ENCODE measurements at regions not wholly inside any gene's neighbourhood (a gene's known extent, or its start where the extent isn't known, plus 50 kb on each side); places are given as distances from the start of the nearest gene placed in this dataset.

DNA sequence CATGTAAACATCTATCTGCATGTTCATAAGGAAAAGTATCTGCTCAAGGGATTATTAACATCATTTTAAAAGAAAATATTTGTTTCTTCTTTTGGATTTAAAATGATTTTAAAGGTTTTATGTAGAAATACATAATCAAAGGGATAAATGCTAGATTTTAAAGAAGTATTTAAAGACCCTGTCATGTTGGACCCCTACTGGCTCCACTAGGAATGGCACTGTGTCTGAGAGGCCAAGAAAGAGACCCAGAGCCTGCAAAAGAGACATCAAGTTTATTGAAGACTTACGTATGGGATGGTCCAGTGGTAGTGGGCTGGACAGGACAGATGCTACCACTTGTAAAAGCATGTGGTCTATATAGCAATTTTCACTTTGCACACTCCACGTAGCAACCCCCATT, 78.7 kb upstream of the PCDH18 start:
- Mint-ChIP-seq H3K4me3 (no peak overlapping the region), H3K27me3 (no peaks in the 10 kb centered on the region), H3K9me3 (peaks cover 4 to 7% of the 10 kb centered on the region in 2 donors), H3K4me1 (ENCODE audit: low read depth in 2 of 2) (no peaks in the 10 kb centered on the region), H3K36me3 (ENCODE audit: insufficient read depth) (no peaks in the 10 kb centered on the region), H3K27ac (no peak overlapping the region)
- no peak for ATAC-seq (replicated peaks)
- DNase-seq = no peak

DNA sequence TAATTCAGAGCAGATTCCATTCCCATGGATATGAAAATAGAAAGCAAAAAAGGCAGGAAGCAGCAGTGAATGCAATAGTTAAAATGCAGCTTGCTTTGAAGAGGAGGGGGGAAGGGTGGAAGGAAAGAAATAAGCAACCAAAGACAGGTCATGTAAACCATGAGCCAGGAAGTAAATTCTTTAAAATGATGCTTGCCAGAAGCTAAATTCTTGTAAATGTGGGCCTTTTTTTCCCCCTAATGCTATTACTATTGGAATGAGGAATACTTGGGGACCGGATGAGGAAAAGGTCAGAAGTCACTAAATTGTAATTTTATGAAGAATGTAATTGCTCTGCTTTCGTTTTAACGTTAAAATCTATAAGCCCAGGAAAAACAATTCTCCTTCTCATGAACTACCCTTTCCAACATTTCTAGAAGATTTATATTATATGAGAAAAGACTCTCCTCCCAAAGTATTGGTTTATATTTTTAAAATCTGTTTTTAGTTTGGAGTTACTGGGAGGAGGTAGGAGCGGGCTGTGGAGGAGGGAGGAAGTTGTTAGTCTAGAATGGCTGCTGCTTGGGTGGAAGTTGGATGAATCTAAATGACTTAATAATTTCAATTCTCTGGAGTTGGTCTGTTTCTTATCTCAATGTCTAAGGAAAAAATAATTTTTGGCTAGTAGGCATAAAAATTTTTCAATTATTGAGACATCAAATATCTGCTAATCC, 77.6 kb upstream of the PCDH18 start:
- H3K9me3 Mint-ChIP-seq = peaks cover 4 to 12% of the 10 kb centered on the region in 2 donors
- H3K4me1 Mint-ChIP-seq (ENCODE audit: low read depth in 2 of 2) = no peaks in the 10 kb centered on the region
- H3K27ac Mint-ChIP-seq = no peak overlapping the region
- DNase-seq (no peak), ATAC-seq (replicated peaks) (no peak)
- no peaks in the 10 kb centered on the region for H3K36me3 Mint-ChIP-seq (ENCODE audit: insufficient read depth)
- no peak overlapping the region for H3K4me3 Mint-ChIP-seq
- H3K27me3 Mint-ChIP-seq = no peaks in the 10 kb centered on the region

DNA sequence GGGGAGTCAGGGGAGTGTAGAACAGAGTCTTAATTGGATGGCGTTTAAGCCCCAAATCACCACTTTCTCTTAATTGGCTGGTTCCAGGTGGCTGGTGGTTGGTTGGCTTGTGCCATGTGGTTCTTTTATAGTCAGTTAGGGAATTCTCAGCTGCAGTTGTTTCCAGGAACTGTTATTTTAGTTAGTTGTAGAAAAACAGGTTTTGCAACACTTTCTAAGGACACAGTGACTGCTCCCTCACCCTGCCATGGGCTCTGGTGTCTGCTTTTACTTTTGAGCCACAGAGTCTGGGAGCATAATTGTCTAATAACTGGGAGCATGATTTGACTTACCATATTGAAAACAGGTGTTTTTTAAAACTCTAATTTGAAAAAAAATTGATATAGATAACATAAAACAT, 75.8 kb upstream of the PCDH18 start:
- ATAC-seq (replicated peaks) = no peak
- DNase-seq = no peak
- H3K4me3 Mint-ChIP-seq = no peak overlapping the region
- H3K4me1 Mint-ChIP-seq (ENCODE audit: low read depth in 2 of 2) = no peaks in the 10 kb centered on the region
- no peaks in the 10 kb centered on the region for H3K36me3 Mint-ChIP-seq (ENCODE audit: insufficient read depth)
- H3K9me3 Mint-ChIP-seq = peaks cover 2 to 13% of the 10 kb centered on the region in 2 donors
- no peak overlapping the region for H3K27ac Mint-ChIP-seq
- no peaks in the 10 kb centered on the region for H3K27me3 Mint-ChIP-seq

DNA sequence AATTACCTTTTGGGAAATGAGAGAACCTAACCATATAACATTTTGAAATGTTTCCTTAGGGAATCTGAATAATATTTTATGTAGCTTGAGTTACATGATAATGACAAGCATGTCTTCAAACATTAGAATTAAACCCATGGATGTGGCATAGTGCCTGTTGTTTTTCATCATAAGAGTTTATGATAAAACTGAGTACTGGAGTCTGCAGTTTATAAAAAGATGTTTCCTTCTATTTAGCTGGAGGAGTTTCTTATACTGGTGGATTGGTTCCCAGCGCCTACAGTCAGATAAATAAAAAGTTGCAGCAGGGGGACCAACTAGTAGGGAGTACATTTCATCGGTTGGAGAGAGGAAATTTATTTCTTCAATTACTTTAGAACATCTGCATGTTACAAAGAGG, 70.1 kb upstream of the PCDH18 start:
- Mint-ChIP-seq H3K27ac (no peak overlapping the region), H3K27me3 (no peaks in the 10 kb centered on the region), H3K4me3 (no peak overlapping the region), H3K4me1 (ENCODE audit: low read depth in 2 of 2) (no peaks in the 10 kb centered on the region), H3K9me3 (peaks cover 2 to 17% of the 10 kb centered on the region in 2 donors), H3K36me3 (ENCODE audit: insufficient read depth) (no peaks in the 10 kb centered on the region)
- DNase-seq = no peak
- no peak for ATAC-seq (replicated peaks)

DNA sequence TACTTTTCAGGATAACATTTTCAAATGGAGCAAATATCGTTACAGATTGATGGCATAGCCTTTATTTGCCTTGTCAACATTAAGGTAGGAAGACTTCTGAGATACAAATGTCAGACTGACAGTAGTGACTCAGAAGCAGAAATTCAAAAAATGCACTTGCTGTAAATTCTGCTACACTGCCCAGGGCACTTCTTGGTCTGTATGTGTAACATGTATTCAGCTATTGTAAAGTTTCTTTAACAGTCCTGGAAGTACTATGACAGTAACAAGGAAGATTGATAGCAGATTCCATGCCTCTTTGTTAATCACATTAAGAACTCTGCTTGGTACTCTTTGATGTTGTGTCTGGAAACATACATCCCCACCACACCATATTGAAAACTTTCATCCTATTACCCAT, 69.6 kb upstream of the PCDH18 start:
- Mint-ChIP-seq H3K27ac (no peak overlapping the region), H3K9me3 (peaks cover 2 to 17% of the 10 kb centered on the region in 2 donors), H3K4me1 (ENCODE audit: low read depth in 2 of 2) (no peaks in the 10 kb centered on the region), H3K36me3 (ENCODE audit: insufficient read depth) (no peaks in the 10 kb centered on the region), H3K27me3 (no peaks in the 10 kb centered on the region), H3K4me3 (no peak overlapping the region)
- ATAC-seq (replicated peaks) = no peak
- DNase-seq = no peak

DNA sequence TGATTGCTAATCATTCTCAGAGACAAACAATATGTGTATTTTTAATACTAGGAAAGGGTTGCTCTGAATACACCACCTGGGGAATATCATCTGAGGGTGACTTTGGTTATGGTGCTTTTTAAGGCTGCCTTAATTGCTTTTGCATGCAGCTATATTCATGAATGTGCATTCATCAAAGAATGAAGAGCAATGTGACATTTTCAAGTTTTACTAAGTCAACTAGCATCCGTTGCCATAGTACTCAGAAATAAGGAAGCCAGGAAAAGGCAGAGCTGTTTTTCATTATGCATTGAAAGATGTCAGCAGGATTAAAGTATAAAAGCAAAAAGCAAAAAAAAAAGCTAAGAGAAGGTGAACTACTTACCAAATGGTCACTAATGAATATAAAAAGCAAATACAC, 67.4 kb upstream of the PCDH18 start:
- Mint-ChIP-seq H3K27ac (no peak overlapping the region), H3K9me3 (peaks cover 0 to 12% of the 10 kb centered on the region in 2 donors), H3K36me3 (ENCODE audit: insufficient read depth) (no peaks in the 10 kb centered on the region), H3K27me3 (no peaks in the 10 kb centered on the region), H3K4me3 (no peak overlapping the region), H3K4me1 (ENCODE audit: low read depth in 2 of 2) (no peaks in the 10 kb centered on the region)
- ATAC-seq (replicated peaks) (no peak), DNase-seq (no peak)

DNA sequence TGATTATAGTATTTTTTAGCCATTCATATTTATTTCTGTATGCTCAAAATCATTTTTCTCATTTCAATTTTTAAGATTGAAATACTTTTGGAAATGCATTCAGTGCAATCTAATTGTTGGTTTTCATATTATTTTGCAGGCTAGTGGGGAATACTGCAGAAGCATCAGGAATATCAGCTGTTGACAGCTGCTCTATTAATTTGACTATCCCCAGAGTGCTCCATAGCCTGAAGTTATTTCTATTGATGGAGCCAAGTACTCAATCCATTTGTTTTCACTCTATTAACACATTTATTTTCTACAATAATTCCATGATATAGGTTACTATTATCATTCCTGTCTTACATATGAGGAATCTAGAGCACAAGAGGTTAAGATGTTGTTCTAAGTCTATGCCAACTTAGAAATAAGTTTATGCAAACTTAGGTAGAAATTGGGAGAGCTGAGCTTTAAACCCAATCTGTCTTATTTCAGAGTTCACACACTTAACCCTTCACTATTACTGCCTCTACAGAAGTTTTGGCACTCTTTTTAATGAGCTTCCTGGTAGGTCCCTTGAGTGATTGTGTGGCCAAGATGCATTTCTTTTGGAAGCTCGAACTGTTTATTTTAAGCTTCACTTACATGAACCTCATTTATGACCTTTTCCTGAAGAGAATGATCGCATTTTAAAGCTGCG, 65.6 kb upstream of the PCDH18 start:
- no peaks in the 10 kb centered on the region for H3K4me1 Mint-ChIP-seq (ENCODE audit: low read depth in 2 of 2)
- no peak overlapping the region for H3K4me3 Mint-ChIP-seq
- no peak for DNase-seq
- H3K9me3 Mint-ChIP-seq = peaks cover 0 to 7% of the 10 kb centered on the region in 2 donors
- no peaks in the 10 kb centered on the region for H3K36me3 Mint-ChIP-seq (ENCODE audit: insufficient read depth)
- no peak overlapping the region for H3K27ac Mint-ChIP-seq
- ATAC-seq (replicated peaks) = no peak
- H3K27me3 Mint-ChIP-seq = no peaks in the 10 kb centered on the region

DNA sequence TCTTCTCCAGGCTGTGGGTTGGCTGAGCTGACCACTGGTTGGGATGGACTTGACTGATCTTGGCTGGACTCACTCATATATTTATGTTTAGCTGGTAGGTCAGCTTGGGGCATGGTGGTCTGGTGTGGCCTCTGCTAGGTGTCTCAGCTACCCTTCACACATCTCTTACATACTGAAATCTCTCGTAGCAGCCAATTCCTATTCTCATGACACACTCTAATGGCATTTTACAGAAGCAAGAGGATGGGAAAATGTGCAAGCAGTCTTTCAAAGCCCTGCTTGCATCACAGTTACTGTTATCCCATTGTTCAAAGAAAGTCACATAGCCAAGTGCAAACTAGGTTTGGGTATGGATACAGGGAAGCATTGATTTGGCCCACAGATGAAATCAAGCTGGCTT, 55.5 kb upstream of the PCDH18 start:
- Mint-ChIP-seq H3K9me3 (peaks cover 7 to 16% of the 10 kb centered on the region in 2 donors), H3K27me3 (no peaks in the 10 kb centered on the region), H3K27ac (no peak overlapping the region), H3K4me3 (no peak overlapping the region), H3K36me3 (ENCODE audit: insufficient read depth) (no peaks in the 10 kb centered on the region), H3K4me1 (ENCODE audit: low read depth in 2 of 2) (no peaks in the 10 kb centered on the region)
- ATAC-seq (replicated peaks) = no peak
- DNase-seq = no peak

DNA sequence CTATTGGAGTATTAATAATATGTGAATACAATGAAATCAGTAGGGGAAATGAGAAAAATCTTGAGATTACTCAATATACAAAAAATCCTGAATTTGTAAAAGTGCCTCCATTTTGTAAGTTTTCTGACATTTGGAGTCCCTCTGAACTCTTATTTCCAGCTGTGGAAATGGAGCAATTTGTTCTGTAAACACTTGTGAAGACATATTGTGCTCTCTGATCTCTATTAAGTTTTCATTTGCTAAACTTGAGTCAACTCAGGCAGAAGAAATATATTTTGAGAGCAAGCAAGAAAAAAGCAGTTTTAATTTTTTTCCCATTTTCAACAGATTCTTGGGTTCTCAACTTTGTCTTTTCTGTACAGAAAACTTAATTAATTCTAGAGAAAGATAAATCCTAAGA, 51.4 kb upstream of the PCDH18 start:
- no peak for DNase-seq
- H3K36me3 Mint-ChIP-seq (ENCODE audit: insufficient read depth) = no peaks in the 10 kb centered on the region
- ATAC-seq (replicated peaks) = no peak
- no peak overlapping the region for H3K4me3 Mint-ChIP-seq
- H3K9me3 Mint-ChIP-seq = peaks cover 13 to 15% of the 10 kb centered on the region in 2 donors
- no peaks in the 10 kb centered on the region for H3K4me1 Mint-ChIP-seq (ENCODE audit: low read depth in 2 of 2)
- no peak overlapping the region for H3K27ac Mint-ChIP-seq
- H3K27me3 Mint-ChIP-seq = no peaks in the 10 kb centered on the region
